Activated CD4-positive, alpha-beta T cell treated with anti-CD3 and anti-CD28 coated beads, Interleukin-2, amount 10 ng/mL, durations not matched to agents 7 days and 5 days (primary cell): ENCODE measurements at regions not wholly inside any gene's neighbourhood (a gene's known extent, or its start where the extent isn't known, plus 50 kb on each side); places are given as distances from the start of the nearest gene placed in this dataset.
"Not testable (repeated sequence)": the region's sequence is repeated elsewhere in the genome, so short reads cannot be mapped to it uniquely, and the experiment has no call there.

Experiments
- CTCF ChIA-PET: fragments of 350-600 bp; sonication (Branson Sonifier 250); formaldehyde crosslinking; loops from one replicate; lab custom pipeline; 2021; ENCODE audit warnings: antibody characterized with exemption; lab: Charles Lee
- POLR2A ChIA-PET: fragments of 350-600 bp; sonication (Branson Sonifier 250); formaldehyde crosslinking; loops from one replicate; lab custom pipeline; 2021; ENCODE audit warnings: antibody characterized with exemption; lab: Charles Lee
- DNase-seq: peaks from one replicate; pipeline ENCODE4 v3.0.0-alpha.2; 2020
- H3K27ac Mint-ChIP-seq: one replicate; pipeline ENCODE4 v1.8.0; 2021; ENCODE audit warnings: mild to moderate bottlenecking, moderate library complexity, mixed read lengths
- H3K27me3 Mint-ChIP-seq: one replicate; pipeline ENCODE4 v1.8.0; 2021; ENCODE audit warnings: mixed read lengths
- H3K36me3 Mint-ChIP-seq: one replicate; pipeline ENCODE4 v1.8.0; 2021; ENCODE audit warnings: low read depth, mixed read lengths
- H3K4me1 Mint-ChIP-seq: one replicate; pipeline ENCODE4 v1.8.0; 2021; ENCODE audit warnings: mixed read lengths
- H3K4me3 Mint-ChIP-seq: one replicate; pipeline ENCODE4 v1.8.0; 2021; ENCODE audit warnings: mild to moderate bottlenecking, moderate library complexity, mixed read lengths
- H3K9me3 Mint-ChIP-seq: one replicate; pipeline ENCODE4 v1.8.0; 2021; ENCODE audit warnings: mixed read lengths

- H3K4me3 Mint-ChIP-seq = no peak overlapping the region
- H3K4me1 Mint-ChIP-seq = no peaks in the 10 kb centered on the region
- no peak for DNase-seq
- CTCF ChIA-PET = no interaction called here
- no peaks in the 10 kb centered on the region for H3K36me3 Mint-ChIP-seq
- no peaks in the 10 kb centered on the region for H3K9me3 Mint-ChIP-seq
- POLR2A ChIA-PET = no interaction called here
- H3K27ac Mint-ChIP-seq = no peak overlapping the region
- H3K27me3 Mint-ChIP-seq = peaks cover 37% of the 10 kb centered on the region
These were observed 64.7 kb upstream of the XPA start for GRCh38 chr9:97761879-97762278.

GRCh38 chr9:97763874-97764273, 66.7 kb upstream of the XPA start:
- H3K27ac Mint-ChIP-seq = no peak overlapping the region
- H3K27me3 Mint-ChIP-seq = peaks cover 29% of the 10 kb centered on the region
- ChIA-PET POLR2A (no interaction called here), CTCF (interaction anchor here (0.5 to 1.9 kb wide), 5 partner anchors 13 to 928 kb away, joined by 3 to 6 read pairs (median 3); no protein-coding TSS in a partner anchor)
- DNase-seq = no peak
- no peaks in the 10 kb centered on the region for H3K4me1 Mint-ChIP-seq
- H3K9me3 Mint-ChIP-seq = no peaks in the 10 kb centered on the region
- no peaks in the 10 kb centered on the region for H3K36me3 Mint-ChIP-seq
- H3K4me3 Mint-ChIP-seq = no peak overlapping the region

DNA sequence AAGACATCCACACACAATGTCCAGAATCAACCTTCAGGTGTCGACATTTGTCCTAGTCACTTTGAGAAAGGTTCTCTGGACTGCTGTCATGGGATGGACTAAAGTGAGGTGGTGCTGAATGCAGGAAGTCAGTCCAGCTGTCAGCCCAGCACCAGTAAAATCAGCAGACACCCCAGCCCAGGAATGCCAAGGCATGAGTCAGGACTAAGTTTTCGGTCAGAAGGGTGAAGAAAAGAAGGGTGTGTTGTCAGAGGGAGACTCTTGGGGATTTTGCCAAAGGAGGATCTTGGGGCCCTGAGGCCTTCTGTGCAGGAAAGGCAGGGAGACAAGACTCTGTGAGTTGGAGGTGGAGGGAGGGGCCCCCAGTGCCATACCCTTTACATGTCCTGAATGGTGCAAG, 69.0 kb upstream of the XPA start:
- no peak overlapping the region for H3K27ac Mint-ChIP-seq
- H3K27me3 Mint-ChIP-seq = peaks cover 40% of the 10 kb centered on the region
- no peak overlapping the region for H3K4me3 Mint-ChIP-seq
- H3K9me3 Mint-ChIP-seq = no peaks in the 10 kb centered on the region
- H3K4me1 Mint-ChIP-seq = no peaks in the 10 kb centered on the region
- POLR2A ChIA-PET = no interaction called here
- no peaks in the 10 kb centered on the region for H3K36me3 Mint-ChIP-seq
- CTCF ChIA-PET = no interaction called here
- no peak for DNase-seq

DNA sequence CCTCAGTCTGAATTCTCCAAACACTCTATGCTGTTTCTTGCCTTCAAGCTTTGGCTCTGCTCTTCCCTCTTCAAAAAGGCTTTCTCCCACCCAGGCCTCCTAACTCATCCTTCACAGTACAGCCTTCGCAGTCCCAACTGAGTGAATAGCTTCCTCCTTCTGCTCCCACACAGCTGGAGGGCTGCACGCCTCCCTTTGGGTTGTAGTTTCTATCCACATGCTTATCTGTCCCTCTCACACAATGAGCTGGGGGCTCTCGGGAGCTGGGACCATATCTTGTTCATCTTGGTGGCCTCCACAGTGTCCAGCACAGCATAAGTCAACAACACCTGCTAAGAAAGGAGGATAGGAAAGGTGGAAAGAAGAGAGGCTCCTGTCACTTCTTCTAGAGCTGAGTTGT, 69.5 kb upstream of the XPA start:
- ChIA-PET POLR2A (no interaction called here), CTCF (no interaction called here)
- Mint-ChIP-seq H3K4me3 (no peak overlapping the region), H3K27me3 (peaks cover 36% of the 10 kb centered on the region), H3K27ac (no peak overlapping the region), H3K4me1 (no peaks in the 10 kb centered on the region), H3K9me3 (no peaks in the 10 kb centered on the region), H3K36me3 (no peaks in the 10 kb centered on the region)
- DNase-seq = no peak

DNA sequence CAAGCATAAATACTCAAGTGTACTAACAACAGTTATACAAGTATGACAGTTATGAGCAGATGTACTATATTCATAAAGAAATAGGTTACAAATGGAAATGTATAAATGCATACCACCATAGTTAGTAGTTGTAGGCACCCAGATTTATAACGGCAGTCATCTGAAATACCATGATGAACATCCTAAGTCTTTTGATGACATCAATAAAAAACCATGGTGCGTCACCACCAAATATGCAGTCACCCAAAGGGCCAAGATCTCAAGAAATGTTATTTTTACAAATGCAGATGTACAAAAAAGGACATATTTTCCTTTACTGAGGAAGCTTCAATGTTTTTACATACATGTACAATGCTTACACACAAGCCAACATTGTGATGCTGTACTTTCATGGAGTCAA, 70.8 kb upstream of the XPA start:
- ChIA-PET CTCF (no interaction called here), POLR2A (no interaction called here)
- H3K27ac Mint-ChIP-seq = no peak overlapping the region
- peaks cover 27% of the 10 kb centered on the region for H3K27me3 Mint-ChIP-seq
- no peaks in the 10 kb centered on the region for H3K4me1 Mint-ChIP-seq
- no peak overlapping the region for H3K4me3 Mint-ChIP-seq
- no peaks in the 10 kb centered on the region for H3K9me3 Mint-ChIP-seq
- no peak for DNase-seq
- H3K36me3 Mint-ChIP-seq = no peaks in the 10 kb centered on the region

GRCh38 chr9:97768746-97769145, 71.6 kb upstream of the XPA start:
- Mint-ChIP-seq H3K27me3 (peaks cover 21% of the 10 kb centered on the region), H3K4me1 (no peaks in the 10 kb centered on the region), H3K36me3 (no peaks in the 10 kb centered on the region)

DNA sequence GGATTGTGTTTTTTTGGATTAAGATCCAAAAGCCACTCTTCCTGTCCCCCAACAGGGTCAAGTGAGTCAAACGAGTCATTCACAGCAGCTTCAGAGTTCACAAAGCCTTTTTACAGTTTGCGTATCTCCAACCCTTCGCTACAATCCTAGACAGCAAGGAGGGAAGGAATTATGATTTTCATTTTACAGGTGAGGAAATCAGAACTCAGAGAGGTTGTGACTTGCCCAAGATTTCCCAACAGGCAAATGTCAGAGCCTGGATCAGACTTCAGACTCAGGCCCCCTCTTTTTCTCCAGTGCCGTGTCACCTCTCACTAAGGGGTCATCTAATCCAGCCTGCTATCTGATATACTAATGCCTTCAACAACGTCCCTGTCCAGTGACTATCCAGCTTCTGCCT, 72.1 kb upstream of the XPA start:
- Mint-ChIP-seq H3K4me3 (no peak overlapping the region), H3K27ac (no peak overlapping the region), H3K36me3 (no peaks in the 10 kb centered on the region), H3K9me3 (no peaks in the 10 kb centered on the region), H3K4me1 (no peaks in the 10 kb centered on the region), H3K27me3 (peaks cover 23% of the 10 kb centered on the region)
- DNase-seq = no peak
- ChIA-PET CTCF (no interaction called here), POLR2A (no interaction called here)

More at GRCh38 chr9:97768746-97769145, 71.6 kb upstream of the XPA start:
- H3K9me3 Mint-ChIP-seq = no peaks in the 10 kb centered on the region
- H3K27ac Mint-ChIP-seq = no peak overlapping the region
- POLR2A ChIA-PET = no interaction called here
- no peak overlapping the region for H3K4me3 Mint-ChIP-seq
- CTCF ChIA-PET = no interaction called here
- no peak for DNase-seq

- CTCF ChIA-PET = no interaction called here
- DNase-seq = no peak
- Mint-ChIP-seq H3K4me1 (no peaks in the 10 kb centered on the region), H3K36me3 (no peaks in the 10 kb centered on the region), H3K4me3 (no peak overlapping the region), H3K9me3 (no peaks in the 10 kb centered on the region), H3K27me3 (peaks cover 33% of the 10 kb centered on the region), H3K27ac (no peak overlapping the region)
- POLR2A ChIA-PET = no interaction called here
These were observed 73.8 kb upstream of the XPA start for GRCh38 chr9:97770808-97771372.

GRCh38 chr9:97771641-97772040, 74.5 kb upstream of the XPA start:
- no peaks in the 10 kb centered on the region for H3K9me3 Mint-ChIP-seq
- peaks cover 37% of the 10 kb centered on the region for H3K27me3 Mint-ChIP-seq
- no peaks in the 10 kb centered on the region for H3K4me1 Mint-ChIP-seq
- H3K36me3 Mint-ChIP-seq = no peaks in the 10 kb centered on the region
- ChIA-PET POLR2A (no interaction called here), CTCF (no interaction called here)
- H3K27ac Mint-ChIP-seq = no peak overlapping the region
- no peak for DNase-seq
- H3K4me3 Mint-ChIP-seq = no peak overlapping the region

- Mint-ChIP-seq H3K9me3 (no peaks in the 10 kb centered on the region), H3K27ac (no peak overlapping the region), H3K4me3 (no peak overlapping the region), H3K27me3 (peaks cover 36% of the 10 kb centered on the region), H3K4me1 (no peaks in the 10 kb centered on the region), H3K36me3 (no peaks in the 10 kb centered on the region)
- ChIA-PET POLR2A (no interaction called here), CTCF (no interaction called here)
- DNase-seq = no peak
These were observed 75.0 kb upstream of the XPA start for GRCh38 chr9:97772145-97772544.

- ChIA-PET POLR2A (no interaction called here), CTCF (no interaction called here)
- Mint-ChIP-seq H3K4me1 (no peaks in the 10 kb centered on the region), H3K36me3 (no peaks in the 10 kb centered on the region), H3K27ac (no peak overlapping the region), H3K27me3 (peaks cover 41% of the 10 kb centered on the region), H3K9me3 (peaks cover 4% of the 10 kb centered on the region), H3K4me3 (no peak overlapping the region)
- no peak for DNase-seq
These were observed 76.0 kb upstream of the XPA start for GRCh38 chr9:97773091-97773490.

DNA sequence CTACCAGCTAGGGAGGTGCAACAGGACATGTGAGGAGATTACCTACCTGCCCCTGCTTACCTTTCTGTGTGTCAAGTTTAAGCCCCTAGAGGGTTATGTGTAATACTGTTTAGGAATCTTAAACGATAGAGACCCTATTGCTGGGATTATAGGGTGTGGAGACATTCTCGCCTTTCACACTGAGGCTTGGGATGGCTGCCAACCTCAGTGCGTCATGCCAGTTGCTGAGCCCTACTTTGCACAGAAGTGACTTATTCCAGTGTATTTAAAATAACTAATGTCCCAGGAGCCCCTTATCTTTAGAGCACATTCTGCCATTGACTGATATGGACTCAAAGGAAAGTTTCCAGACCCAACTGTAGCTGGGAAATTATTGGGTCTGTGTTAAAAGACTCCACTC, 76.6 kb upstream of the XPA start:
- no peaks in the 10 kb centered on the region for H3K36me3 Mint-ChIP-seq
- H3K4me3 Mint-ChIP-seq = no peak overlapping the region
- no peaks in the 10 kb centered on the region for H3K4me1 Mint-ChIP-seq
- CTCF ChIA-PET = interaction anchor here (0.6 kb wide), 1 partner anchor 1966 kb away, joined by 3 read pairs; no protein-coding TSS in a partner anchor
- no peak for DNase-seq
- H3K9me3 Mint-ChIP-seq = peaks cover 8% of the 10 kb centered on the region
- H3K27ac Mint-ChIP-seq = no peak overlapping the region
- peaks cover 38% of the 10 kb centered on the region for H3K27me3 Mint-ChIP-seq
- POLR2A ChIA-PET = no interaction called here

- ChIA-PET CTCF (no interaction called here), POLR2A (no interaction called here)
- Mint-ChIP-seq H3K27me3 (peaks cover 30% of the 10 kb centered on the region), H3K4me1 (no peaks in the 10 kb centered on the region), H3K27ac (no peak overlapping the region), H3K9me3 (peaks cover 12% of the 10 kb centered on the region), H3K36me3 (no peaks in the 10 kb centered on the region), H3K4me3 (no peak overlapping the region)
- DNase-seq = no peak
These were observed 77.5 kb upstream of the XPA start for GRCh38 chr9:97774673-97775072.

- DNase-seq, H3K4me1 Mint-ChIP-seq, POLR2A ChIA-PET, H3K36me3 Mint-ChIP-seq, CTCF ChIA-PET, H3K27ac Mint-ChIP-seq, H3K4me3 Mint-ChIP-seq: not testable (repeated sequence)
- peaks cover 28% of the 10 kb centered on the region for H3K27me3 Mint-ChIP-seq
- H3K9me3 Mint-ChIP-seq = peaks cover 14% of the 10 kb centered on the region
These were observed 74.3 kb upstream of the FOXE1 start for GRCh38 chr9:97778740-97779139.
